ENCODE measurements at regions not wholly inside any gene's neighbourhood (a gene's known extent, or its start where the extent isn't known, plus 50 kb on each side); places are given as distances from the start of the nearest gene placed in this dataset.

DNA sequence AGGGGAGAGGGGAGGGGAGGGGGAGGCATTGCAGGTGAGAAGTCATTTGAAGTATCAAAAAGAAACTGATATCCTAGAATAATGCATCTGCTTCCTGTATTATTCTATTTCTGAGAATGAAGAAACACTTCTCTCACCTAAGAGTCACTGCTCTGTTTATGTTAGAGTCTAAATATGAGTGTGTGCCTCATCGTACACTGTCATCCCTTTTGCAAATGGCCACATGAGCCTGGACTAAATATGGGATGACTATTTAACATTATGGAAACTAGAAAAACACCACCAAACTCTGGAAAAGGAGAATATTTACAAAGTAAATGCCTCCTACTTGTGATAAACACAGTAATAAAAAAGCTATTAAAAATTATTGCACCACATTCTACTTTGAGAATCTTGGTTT is 146.4 kb upstream of the NOCT start:
- TF ChIP-seq, protein P1, sequence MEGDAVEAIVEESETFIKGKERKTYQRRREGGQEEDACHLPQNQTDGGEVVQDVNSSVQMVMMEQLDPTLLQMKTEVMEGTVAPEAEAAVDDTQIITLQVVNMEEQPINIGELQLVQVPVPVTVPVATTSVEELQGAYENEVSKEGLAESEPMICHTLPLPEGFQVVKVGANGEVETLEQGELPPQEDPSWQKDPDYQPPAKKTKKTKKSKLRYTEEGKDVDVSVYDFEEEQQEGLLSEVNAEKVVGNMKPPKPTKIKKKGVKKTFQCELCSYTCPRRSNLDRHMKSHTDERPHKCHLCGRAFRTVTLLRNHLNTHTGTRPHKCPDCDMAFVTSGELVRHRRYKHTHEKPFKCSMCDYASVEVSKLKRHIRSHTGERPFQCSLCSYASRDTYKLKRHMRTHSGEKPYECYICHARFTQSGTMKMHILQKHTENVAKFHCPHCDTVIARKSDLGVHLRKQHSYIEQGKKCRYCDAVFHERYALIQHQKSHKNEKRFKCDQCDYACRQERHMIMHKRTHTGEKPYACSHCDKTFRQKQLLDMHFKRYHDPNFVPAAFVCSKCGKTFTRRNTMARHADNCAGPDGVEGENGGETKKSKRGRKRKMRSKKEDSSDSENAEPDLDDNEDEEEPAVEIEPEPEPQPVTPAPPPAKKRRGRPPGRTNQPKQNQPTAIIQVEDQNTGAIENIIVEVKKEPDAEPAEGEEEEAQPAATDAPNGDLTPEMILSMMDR (IDR thresholded peaks at IDR 0.05; ENCODE audit: low read depth, low read length) = no peak
- TF ChIP-seq POLR2A (IDR thresholded peaks at IDR 0.05; ENCODE audit: extremely low read depth, insufficient read length) = no peak
